GM19438 (cell line): ENCODE measurements at regions not wholly inside any gene's neighbourhood (a gene's known extent, or its start where the extent isn't known, plus 50 kb on each side); places are given as distances from the start of the nearest gene placed in this dataset.
A peak's percentile ranks its signal among the peaks of the same experiment; 100 is the strongest.
"Not testable (repeated sequence)": the region's sequence is repeated elsewhere in the genome, so short reads cannot be mapped to it uniquely, and the experiment has no call there.

Source experiments
- ATAC-seq: cut with Tn5 transposase; IDR thresholded peaks from one replicate; pipeline ENCODE4 v1.9.1; 2021; ENCODE audit warnings: low read depth; ENCODE audit not compliant: unreplicated experiment

- no peak for ATAC-seq
Measured at GRCh38 chr11:87779276-87780067, 395.8 kb downstream of the RAB38 start.

- ATAC-seq, result no peak
Measured at GRCh38 chr11:87778357-87778756, 396.9 kb downstream of the RAB38 start.

GRCh38 chr11:87775036-87775435, 400.2 kb downstream of the RAB38 start:
- no peak for ATAC-seq

- ATAC-seq, result no peak
Measured at GRCh38 chr11:87769661-87770060, 405.6 kb downstream of the RAB38 start.

GRCh38 chr11:87767615-87768014, 407.6 kb downstream of the RAB38 start:
- no peak for ATAC-seq

- ATAC-seq, result not testable (repeated sequence)
Measured at GRCh38 chr11:87764075-87764474, 411.2 kb downstream of the RAB38 start.

GRCh38 chr11:87754685-87755084, 420.6 kb downstream of the RAB38 start:
- ATAC-seq, result no peak

GRCh38 chr11:87753143-87753542, 422.1 kb downstream of the RAB38 start:
- no peak for ATAC-seq

- ATAC-seq, result no peak
Measured at GRCh38 chr11:87743007-87743406, 432.2 kb downstream of the RAB38 start.

GRCh38 chr11:87740968-87741367, 434.3 kb downstream of the RAB38 start:
- ATAC-seq, result no peak

GRCh38 chr11:87740451-87740850, 434.8 kb downstream of the RAB38 start:
- ATAC-seq, result no peak

- no peak for ATAC-seq
Measured at GRCh38 chr11:87739766-87740165, 435.5 kb downstream of the RAB38 start.

GRCh38 chr11:87739261-87739660, 436.0 kb downstream of the RAB38 start:
- no peak for ATAC-seq

- no peak for ATAC-seq
Measured at GRCh38 chr11:87736928-87737327, 438.3 kb downstream of the RAB38 start.

- no peak for ATAC-seq
Measured at GRCh38 chr11:87726506-87726905, 448.7 kb downstream of the RAB38 start.

GRCh38 chr11:87724358-87724757, 450.9 kb downstream of the RAB38 start:
- ATAC-seq, result no peak

GRCh38 chr11:87722756-87723565, 452.3 kb downstream of the RAB38 start:
- peak; percentile 68 for ATAC-seq

GRCh38 chr11:87719326-87720073, 455.7 kb downstream of the RAB38 start:
- ATAC-seq, result no peak

- ATAC-seq, result no peak
Measured at GRCh38 chr11:87712802-87713202, 462.4 kb downstream of the RAB38 start.

- ATAC-seq, result no peak
Measured at GRCh38 chr11:87712391-87712790, 462.9 kb downstream of the RAB38 start.

GRCh38 chr11:87703589-87703988, 471.7 kb downstream of the RAB38 start:
- not testable (repeated sequence) for ATAC-seq
